Psoas muscle (tissue), 7 donors: ENCODE measurements at regions not wholly inside any gene's neighbourhood (a gene's known extent, or its start where the extent isn't known, plus 50 kb on each side); places are given as distances from the start of the nearest gene placed in this dataset.

Experiments
- ATAC-seq, 4 donors: fragments of 200-7000 bp; cut with Tn5 transposase; one replicate each; pipeline ENCODE4 v1.9.1; 2020; ENCODE audit warnings: moderate library complexity in 3 of 4, mild to moderate bottlenecking in 2 of 4
- DNase-seq, 2 donors: peaks; one replicate each; pipeline ENCODE4 v3.0.0-alpha.2; 2020
- H3K27ac ChIP-seq: fragments of 200-600 bp; one replicate; pipeline ENCODE4 v1.8.0; 2022
- H3K27me3 ChIP-seq, 3 donors: fragments of 200-600 bp in 1 of 3; one replicate each; pipeline versions ENCODE4 v1.6.1 to v1.8.0; 2013 to 2022; ENCODE audit warnings: low read length in 2 of 3, mild to moderate bottlenecking in 2 of 3, moderate library complexity in 1 of 3; ENCODE audit not compliant: insufficient read depth in 3 of 3
- H3K36me3 ChIP-seq, 2 donors: fragments of 200-600 bp in 1 of 2; one replicate each; pipeline versions ENCODE4 v1.6.1 to v1.8.0; 2013 to 2022; ENCODE audit warnings: low read depth in 1 of 2, mild to moderate bottlenecking in 1 of 2, moderate library complexity in 1 of 2; ENCODE audit not compliant: insufficient read depth in 1 of 2
- H3K4me1 ChIP-seq: fragments of 200-600 bp; one replicate; pipeline ENCODE4 v1.8.0; 2022
- H3K4me3 ChIP-seq: fragments of 200-600 bp; one replicate; pipeline ENCODE4 v1.8.0; 2022; ENCODE audit warnings: mild to moderate bottlenecking
- H3K9me3 ChIP-seq: fragments of 200-600 bp; one replicate; pipeline ENCODE4 v1.8.0; 2022
- CTCF ChIP-seq: fragments of 200-600 bp; IDR thresholded peaks from one replicate; pipeline ENCODE4 v1.8.0; 2022; ENCODE audit warnings: antibody characterized with exemption
- WGBS, 3 donors: extraction: QIAGEN DNeasy Blood & Tissue Kit; methylation state at CpG; one replicate each; pipeline versions ENCODE4 v1.1.6 to v1.1.7; 2013; 5-methylcytosine and 5-hydroxymethylcytosine counted together
- intact Hi-C, 2 donors: fragments of 100-400 bp; cut with DNase I; formaldehyde crosslinking; loops; one replicate each; pipeline versions ENCODE4 v1.11.0 to v1.14.2; 2022
- donor health status: healthy with polysubstance abuse.
- donor health status: DM: no; HTN: no; CAD: no; lungs with moderate emphysema.
- donor health status: Bipolar disorder and iron deficiency.
- donor health status: healthy.
- donor health status: DM: yes; HTN: yes; CAD: no.
- donor health status: DM: no; HTN: no; CAD: no.
- donor health status: DM: yes; HTN: yes; CAD: no.

GRCh38 chr13:104816726-104817125, 1718.7 kb downstream of the EFNB2 start:
- ATAC-seq, result no peak
- H3K27ac ChIP-seq, result no peak overlapping the region
- no peak for TF ChIP-seq CTCF

GRCh38 chr13:104810242-104810641, 1725.2 kb downstream of the EFNB2 start:
- intact Hi-C loops, result no loop called here
- Histone ChIP-seq H3K27me3 (no peaks in the 10 kb centered on the region), H3K27ac (no peak overlapping the region), H3K9me3 (no peaks in the 10 kb centered on the region), H3K4me1 (no peaks in the 10 kb centered on the region), H3K4me3 (no peak overlapping the region), H3K36me3 (no peaks in the 10 kb centered on the region)
- DNase-seq, result no peak
- TF ChIP-seq CTCF, result no peak
- ATAC-seq, result no peak
- 76 to 77% (median 77%) methylated on average over 5 of the region's 5 CpGs for WGBS, 3 donors

More at GRCh38 chr13:104816726-104817125, 1718.7 kb downstream of the EFNB2 start:
- 23 to 36% (median 25%) methylated on average over 4 of the region's 4 CpGs for WGBS, 3 donors
- Histone ChIP-seq H3K36me3 (no peaks in the 10 kb centered on the region), H3K4me1 (no peaks in the 10 kb centered on the region), H3K9me3 (no peaks in the 10 kb centered on the region), H3K4me3 (no peak overlapping the region), H3K27me3 (no peaks in the 10 kb centered on the region)
- no peak for DNase-seq
- intact Hi-C loops, result no loop called here

DNA sequence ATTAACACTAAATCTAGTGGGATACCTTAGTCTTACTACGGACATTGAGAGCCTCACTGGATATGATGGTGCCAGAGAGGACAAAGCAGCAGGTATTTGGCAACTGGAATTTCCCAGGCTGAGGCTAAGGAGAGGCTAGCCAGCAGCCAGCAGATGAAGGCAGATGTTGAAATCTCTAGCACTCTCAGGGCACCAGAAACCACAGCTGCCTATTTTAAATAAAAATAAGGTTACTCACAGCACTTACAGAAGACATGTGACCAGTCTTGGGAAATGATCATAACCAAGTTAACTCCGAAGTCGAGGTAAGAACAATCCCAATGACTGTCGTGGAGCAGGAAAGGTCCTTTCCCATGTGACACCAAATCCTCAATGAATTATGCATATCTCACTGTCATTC, 1726.0 kb downstream of the EFNB2 start:
- TF ChIP-seq CTCF, result no peak
- WGBS, 3 donors, result 59 to 79% (median 65%) methylated on average over 4 of the region's 4 CpGs
- H3K9me3 ChIP-seq, result no peaks in the 10 kb centered on the region
- intact Hi-C loops, result no loop called here
- H3K27ac ChIP-seq, result no peak overlapping the region
- no peak overlapping the region for H3K4me3 ChIP-seq
- H3K36me3 ChIP-seq, result no peaks in the 10 kb centered on the region
- ATAC-seq (no peak), DNase-seq (no peak)
- no peaks in the 10 kb centered on the region for H3K4me1 ChIP-seq
- no peaks in the 10 kb centered on the region for H3K27me3 ChIP-seq

DNA sequence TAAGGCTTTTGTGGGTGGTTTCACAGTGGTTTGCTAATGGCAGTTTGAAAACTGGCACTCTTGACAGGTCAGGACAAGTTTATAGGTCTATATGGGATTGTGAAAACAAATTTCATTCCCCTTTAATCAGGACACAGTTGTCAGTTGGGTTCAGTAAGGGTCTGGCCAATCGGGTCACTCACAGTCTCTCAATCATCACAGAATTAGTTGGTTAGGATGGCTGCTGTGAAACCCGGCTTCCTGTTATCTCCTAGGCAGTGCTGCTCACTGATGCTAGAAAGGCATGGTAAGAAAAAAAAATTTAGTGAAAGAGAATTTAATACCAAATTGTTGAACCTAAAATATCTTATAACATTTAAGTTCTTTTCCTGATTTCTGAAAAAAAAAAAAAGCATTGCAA, 1730.1 kb downstream of the EFNB2 start:
- H3K27ac ChIP-seq, result no peak overlapping the region
- no peak for ATAC-seq
- no peaks in the 10 kb centered on the region for H3K27me3 ChIP-seq
- 66 to 81% (median 68%) methylated on average over 2 of the region's 2 CpGs for WGBS, 3 donors
- TF ChIP-seq CTCF, result no peak
- peaks cover 5% of the 10 kb centered on the region for H3K4me1 ChIP-seq
- intact Hi-C loops, result no loop called here
- no peaks in the 10 kb centered on the region for H3K9me3 ChIP-seq
- no peaks in the 10 kb centered on the region for H3K36me3 ChIP-seq
- no peak overlapping the region for H3K4me3 ChIP-seq
- DNase-seq, result no peak

GRCh38 chr13:104799152-104799551, 1732.9 kb upstream of the SLC10A2 start:
- Histone ChIP-seq H3K4me1 (peaks cover 6% of the 10 kb centered on the region), H3K27ac (no peak overlapping the region), H3K36me3 (no peaks in the 10 kb centered on the region), H3K9me3 (no peaks in the 10 kb centered on the region), H3K4me3 (no peak overlapping the region), H3K27me3 (no peaks in the 10 kb centered on the region)
- TF ChIP-seq CTCF, result no peak
- ATAC-seq (no peak), DNase-seq (no peak)
- intact Hi-C loops, result no loop called here
- WGBS, 3 donors, result 88 to 92% (median 92%) methylated on average over 2 of the region's 2 CpGs
